Neural progenitor cell (in vitro differentiated cells): ENCODE measurements at regions not wholly inside any gene's neighbourhood (a gene's known extent, or its start where the extent isn't known, plus 50 kb on each side); places are given as distances from the start of the nearest gene placed in this dataset.
A peak's percentile ranks its signal among the peaks of the same experiment; 100 is the strongest.

ENCODE experiments used
- DNase-seq: peaks from one replicate; pipeline ENCODE4 v3.0.0-alpha.2; 2016; ENCODE audit warnings: low spot score
- H2AFZ ChIP-seq: fragments of 200-600 bp; sonication (generic); replicated peaks from 2 replicates; pipeline ENCODE4 v1.6.1; 2016; ENCODE audit warnings: antibody characterized with exemption
- H3F3A ChIP-seq: fragments of 200-600 bp; sonication (generic); 2 replicates; pipeline ENCODE4 v1.6.1; 2016; ENCODE audit warnings: antibody characterized with exemption, low read depth
- H3K27ac ChIP-seq: fragments of 200-600 bp; sonication (generic); 2 replicates; pipeline ENCODE4 v1.5.1; 2016; ENCODE audit warnings: mild to moderate bottlenecking
- H3K27me3 ChIP-seq: fragments of 200-600 bp; sonication (generic); 2 replicates; pipeline ENCODE4 v1.6.1; 2016; ENCODE audit warnings: mild to moderate bottlenecking, moderate library complexity
- H3K36me3 ChIP-seq: fragments of 200-600 bp; sonication (generic); 2 replicates; pipeline ENCODE4 v1.5.1; 2016
- H3K4me1 ChIP-seq: fragments of 200-600 bp; sonication (generic); 2 replicates; pipeline ENCODE4 v1.6.1; 2016; ENCODE audit warnings: mixed run types
- H3K4me2 ChIP-seq: fragments of 200-600 bp; sonication (generic); 2 replicates; pipeline ENCODE4 v1.6.1; 2016
- H3K4me3 ChIP-seq: fragments of 200-600 bp; sonication (generic); 2 replicates; pipeline ENCODE4 v1.5.1; 2016
- H3K79me2 ChIP-seq: fragments of 200-600 bp; sonication (generic); 2 replicates; pipeline ENCODE4 v1.6.1; 2016; ENCODE audit warnings: low read depth
- H3K9ac ChIP-seq: fragments of 200-600 bp; sonication (generic); 2 replicates; pipeline ENCODE4 v1.6.1; 2016
- H3K9me3 ChIP-seq: fragments of 200-600 bp; sonication (generic); 2 replicates; pipeline ENCODE4 v1.5.1; 2016; ENCODE audit warnings: low read depth
- H4K20me1 ChIP-seq: fragments of 200-600 bp; sonication (generic); 2 replicates; pipeline ENCODE4 v1.6.1; 2016; ENCODE audit warnings: low read depth
- H3K27ac Mint-ChIP-seq: 3 replicates; pipeline ENCODE4 v1.8.0; 2021; ENCODE audit warnings: mixed read lengths
- H3K27me3 Mint-ChIP-seq: 2 replicates; pipeline ENCODE4 v1.8.0; 2022; ENCODE audit warnings: low read depth, mild to moderate bottlenecking, inconsistent platforms, moderate library complexity, mixed read lengths; ENCODE audit not compliant: insufficient read depth
- H3K36me3 Mint-ChIP-seq: 3 replicates; pipeline ENCODE4 v1.8.0; 2021; ENCODE audit warnings: mixed read lengths
- H3K4me1 Mint-ChIP-seq: 3 replicates; pipeline ENCODE4 v1.8.0; 2021; ENCODE audit warnings: mixed read lengths
- H3K4me3 Mint-ChIP-seq: 3 replicates; pipeline ENCODE4 v1.8.0; 2021; ENCODE audit warnings: mild to moderate bottlenecking, moderate library complexity, mixed read lengths
- H3K9me3 Mint-ChIP-seq: 3 replicates; pipeline ENCODE4 v1.8.0; 2020; ENCODE audit warnings: mixed read lengths
- CTCF ChIP-seq: fragments of 200-600 bp; sonication (generic); IDR thresholded peaks from 2 replicates; pipeline ENCODE4 v1.5.1; 2017; ENCODE audit warnings: antibody characterized with exemption, mild to moderate bottlenecking
- EZH2 ChIP-seq: fragments of 200-600 bp; sonication (generic); IDR thresholded peaks from 2 replicates; pipeline ENCODE4 v1.6.1; 2017; ENCODE audit warnings: antibody characterized with exemption, mild to moderate bottlenecking, moderate library complexity
- EZH2phosphoT487 ChIP-seq: fragments of 200-600 bp; sonication (generic); IDR thresholded peaks from 2 replicates; pipeline ENCODE4 v1.6.1; 2017; ENCODE audit warnings: antibody characterized with exemption

GRCh38 chr12:113601656-113602263 is 130.1 kb upstream of the LHX5 start:
- Histone ChIP-seq H3K79me2 (no peaks in the 10 kb centered on the region), H3F3A (peaks cover 5% of the 10 kb centered on the region), H3K36me3 (no peaks in the 10 kb centered on the region), H3K9me3 (no peaks in the 10 kb centered on the region), H3K4me2 (no peak overlapping the region), H3K27me3 (peaks cover 2% of the 10 kb centered on the region), H3K4me3 (no peak overlapping the region), H3K27ac (no peak overlapping the region), H3K4me1 (no peaks in the 10 kb centered on the region), H2AFZ (no peak overlapping the region), H3K9ac (no peak overlapping the region), H4K20me1 (no peaks in the 10 kb centered on the region)
- TF ChIP-seq EZH2phosphoT487 (no peak), CTCF (no peak), EZH2 (no peak)
- no peaks in the 10 kb centered on the region for H3K36me3 Mint-ChIP-seq
- H3K9me3 Mint-ChIP-seq, result no peaks in the 10 kb centered on the region
- no peak overlapping the region for H3K4me3 Mint-ChIP-seq
- H3K4me1 Mint-ChIP-seq, result no peaks in the 10 kb centered on the region
- peaks cover 20% of the 10 kb centered on the region for H3K27me3 Mint-ChIP-seq
- peak; percentile 71 for DNase-seq
- no peak overlapping the region for H3K27ac Mint-ChIP-seq

- Histone ChIP-seq H3K9ac (no peak overlapping the region), H3K27ac (no peak overlapping the region), H3K4me2 (no peak overlapping the region), H4K20me1 (no peaks in the 10 kb centered on the region), H3K36me3 (no peaks in the 10 kb centered on the region), H3K27me3 (peaks cover 2% of the 10 kb centered on the region), H3K9me3 (no peaks in the 10 kb centered on the region), H2AFZ (no peak overlapping the region), H3K79me2 (no peaks in the 10 kb centered on the region), H3K4me3 (no peak overlapping the region), H3F3A (no peaks in the 10 kb centered on the region), H3K4me1 (no peaks in the 10 kb centered on the region)
- no peaks in the 10 kb centered on the region for H3K36me3 Mint-ChIP-seq
- H3K9me3 Mint-ChIP-seq, result peaks cover 6% of the 10 kb centered on the region
- DNase-seq, result no peak
- no peaks in the 10 kb centered on the region for H3K4me1 Mint-ChIP-seq
- H3K4me3 Mint-ChIP-seq, result no peak overlapping the region
- peak overlapping the region; percentile 5 for H3K27ac Mint-ChIP-seq
- H3K27me3 Mint-ChIP-seq, result peaks cover 26% of the 10 kb centered on the region
- no peak for TF ChIP-seq EZH2
- no peak for TF ChIP-seq CTCF
- no peak for TF ChIP-seq EZH2phosphoT487
Measured at GRCh38 chr12:113598815-113599406, 127.2 kb upstream of the LHX5 start.

- H3K9ac ChIP-seq, result no peak overlapping the region
- H3K36me3 Mint-ChIP-seq, result no peaks in the 10 kb centered on the region
- no peak overlapping the region for H3K4me2 ChIP-seq
- peaks cover 42% of the 10 kb centered on the region for H3K27me3 Mint-ChIP-seq
- H3K36me3 ChIP-seq, result no peaks in the 10 kb centered on the region
- H3K27ac Mint-ChIP-seq, result no peak overlapping the region
- H3K4me1 ChIP-seq, result peaks cover 4% of the 10 kb centered on the region
- peaks cover 7% of the 10 kb centered on the region for H3K4me1 Mint-ChIP-seq
- H3K9me3 ChIP-seq, result no peaks in the 10 kb centered on the region
- no peak overlapping the region for H3K27ac ChIP-seq
- TF ChIP-seq CTCF (no peak), EZH2 (no peak), EZH2phosphoT487 (no peak)
- H3K4me3 ChIP-seq, result no peak overlapping the region
- H3K27me3 ChIP-seq, result no peaks in the 10 kb centered on the region
- peaks cover 18% of the 10 kb centered on the region for H3F3A ChIP-seq
- H4K20me1 ChIP-seq, result no peaks in the 10 kb centered on the region
- H3K79me2 ChIP-seq, result no peaks in the 10 kb centered on the region
- no peak overlapping the region for H2AFZ ChIP-seq
- no peak for DNase-seq
- no peak overlapping the region for H3K4me3 Mint-ChIP-seq
- H3K9me3 Mint-ChIP-seq, result peaks cover 6% of the 10 kb centered on the region
Measured at GRCh38 chr12:113594967-113595366, 123.3 kb upstream of the LHX5 start.
